ENCODE measurements at regions not wholly inside any gene's neighbourhood (a gene's known extent, or its start where the extent isn't known, plus 50 kb on each side); places are given as distances from the start of the nearest gene placed in this dataset.

- no peak for FAIRE-seq
- Histone ChIP-seq H3K4me1 (replicated peaks in 1 of 2; ENCODE audit: control insufficient read depth in 2 of 2, insufficient read depth in 2 of 2, low read length in 2 of 2) (no peaks in the 10 kb centered on the region), H3K4me2 (ENCODE audit: insufficient read depth, low read length) (no peak overlapping the region), H3K79me2 (ENCODE audit: control insufficient read depth, insufficient read depth, low read length) (no peaks in the 10 kb centered on the region), H4K20me1 (replicated peaks; ENCODE audit: control insufficient read depth, insufficient read depth, low read length) (no peaks in the 10 kb centered on the region), H3K27me3 (ENCODE audit: control insufficient read depth in 2 of 2, insufficient read depth in 2 of 2, low read length in 2 of 2) (no peaks in the 10 kb centered on the region), H3K4me3 (no peak overlapping the region), H3K36me3 (ENCODE audit: control insufficient read depth, insufficient read depth, low read length) (no peaks in the 10 kb centered on the region), H3K9me1 (ENCODE audit: control insufficient read depth, insufficient read depth, low read length) (no peaks in the 10 kb centered on the region), H3K9ac (ENCODE audit: insufficient read depth in 1 of 2, low read depth in 2 of 2, low read length in 2 of 2) (no peak overlapping the region), H3K9me3 (replicated peaks; ENCODE audit: control insufficient read depth, insufficient read depth, low read depth, low read length) (no peaks in the 10 kb centered on the region), H2AFZ (ENCODE audit: low read depth, low read length) (no peak overlapping the region), H3K27ac (ENCODE audit: extremely low read depth, low read depth, low read length) (no peak overlapping the region)
- DNase-seq (ENCODE audit: extremely low read depth in 1 of 4, low spot score in 3 of 4) = no peak
- WGBS (ENCODE audit: insufficient coverage, low coverage, missing lambda C conversion rate) = 0% methylated on average over 4 of the region's 4 CpGs
- ChIA-PET CTCF (ENCODE audit: low intra/inter-chr PET ratio) (interaction anchor here (1.0 kb wide), 1 partner anchor 35 kb away, joined by 3 read pairs; no protein-coding TSS in a partner anchor), POLR2A (interaction anchor here (0.7 kb wide), 1 partner anchor 17 kb away, joined by 3 read pairs; no protein-coding TSS in a partner anchor)
- intact Hi-C loops (cut with micrococcal nuclease) (no loop called here), in situ Hi-C loops (cut with MboI) (no loop called here)
- BruUV-seq (replicated peaks) = no TSS peak
- no peak for ATAC-seq
- TF ChIP-seq ZNF699 (CRISPR knock-in tag; IDR thresholded peaks at IDR 0.05; ENCODE audit: insufficient replicate concordance) (no peak), ATF2 (CRISPR knock-in tag; IDR thresholded peaks at IDR 0.05) (no peak), ZNF347 (CRISPR knock-in tag; IDR thresholded peaks at IDR 0.05; ENCODE audit: low read depth) (no peak), HSF4 (CRISPR knock-in tag; IDR thresholded peaks at IDR 0.05; ENCODE audit: borderline replicate concordance) (no peak), L3MBTL2 (IDR thresholded peaks at IDR 0.05) (no peak), SMC3 (conservative IDR thresholded peaks at IDR 0.05; ENCODE audit: insufficient read depth, low read depth, low read length) (no peak), ATF7 (IDR thresholded peaks at IDR 0.05) (no peak), MXI1 (IDR thresholded peaks at IDR 0.05; ENCODE audit: low read depth, low read length) (no peak), DMBX1 (CRISPR knock-in tag; IDR thresholded peaks at IDR 0.05; ENCODE audit: borderline replicate concordance) (no peak), ZNF232 (CRISPR knock-in tag; IDR thresholded peaks at IDR 0.05) (no peak), SMAD4 (CRISPR knock-in tag; conservative IDR thresholded peaks at IDR 0.05) (no peak), ZNF512 (tag; IDR thresholded peaks at IDR 0.05) (no peak), GTF2A2 (tag; IDR thresholded peaks at IDR 0.05) (no peak), CHCHD3 (CRISPR knock-in tag; IDR thresholded peaks at IDR 0.05) (no peak), ZNF408 (CRISPR knock-in tag; IDR thresholded peaks at IDR 0.05; ENCODE audit: low read depth) (no peak), PBX2 (CRISPR knock-in tag; IDR thresholded peaks at IDR 0.05; ENCODE audit: low read depth) (no peak), PBX2 (tag; conservative IDR thresholded peaks at IDR 0.05; ENCODE audit: low read depth) (no peak)
These were observed 214.4 kb downstream of the UTP18 start for GRCh38 chr17:51474764-51475163.
